ENCODE measurements at regions not wholly inside any gene's neighbourhood (a gene's known extent, or its start where the extent isn't known, plus 50 kb on each side); places are given as distances from the start of the nearest gene placed in this dataset.
A peak's percentile ranks its signal among the peaks of the same experiment; 100 is the strongest.
"Not testable (repeated sequence)": the region's sequence is repeated elsewhere in the genome, so short reads cannot be mapped to it uniquely, and the experiment has no call there.

- no peak for DNase-seq
Observed at GRCh38 chr16:66087308-66087707, 279.2 kb upstream of the CDH5 start.

- DNase-seq = no peak
Observed at GRCh38 chr16:66085651-66086050, 280.8 kb upstream of the CDH5 start.

- not testable (repeated sequence) for DNase-seq
Observed at GRCh38 chr16:66084731-66085130, 281.8 kb upstream of the CDH5 start.

- DNase-seq = no peak
Observed at GRCh38 chr16:66084306-66084705, 282.2 kb upstream of the CDH5 start.

- no peak for DNase-seq
Observed at GRCh38 chr16:66083171-66083570, 283.3 kb upstream of the CDH5 start.

GRCh38 chr16:66082424-66082823 is 284.1 kb upstream of the CDH5 start:
- DNase-seq = no peak

- no peak for DNase-seq
Observed at GRCh38 chr16:66081775-66082366, 284.6 kb upstream of the CDH5 start.

- no peak for DNase-seq
Observed at GRCh38 chr16:66079671-66080334, 286.7 kb upstream of the CDH5 start.

GRCh38 chr16:66070140-66070917 is 296.2 kb upstream of the CDH5 start:
- peak; percentile 93 to 98 for DNase-seq

GRCh38 chr16:66069587-66069986 is 296.9 kb upstream of the CDH5 start:
- DNase-seq = no peak

GRCh38 chr16:66066404-66066803 is 300.1 kb upstream of the CDH5 start:
- no peak for DNase-seq

GRCh38 chr16:66065925-66066324 is 300.6 kb upstream of the CDH5 start:
- no peak for DNase-seq

GRCh38 chr16:66064801-66065530 is 301.5 kb upstream of the CDH5 start:
- DNase-seq = no peak

- no peak for DNase-seq
Observed at GRCh38 chr16:66058832-66059231, 307.7 kb upstream of the CDH5 start.

- DNase-seq = no peak
Observed at GRCh38 chr16:66058172-66058691, 308.3 kb upstream of the CDH5 start.

GRCh38 chr16:66057057-66057456 is 309.4 kb upstream of the CDH5 start:
- no peak for DNase-seq

GRCh38 chr16:66054095-66054494 is 312.4 kb upstream of the CDH5 start:
- DNase-seq = no peak

GRCh38 chr16:66052745-66053144 is 313.7 kb upstream of the CDH5 start:
- no peak for DNase-seq

- DNase-seq = no peak
Observed at GRCh38 chr16:66050991-66051390, 315.5 kb upstream of the CDH5 start.

- DNase-seq = no peak
Observed at GRCh38 chr16:66049865-66050264, 316.6 kb upstream of the CDH5 start.

GRCh38 chr16:66045626-66046025 is 320.9 kb upstream of the CDH5 start:
- no peak for DNase-seq

GRCh38 chr16:66044556-66044955 is 321.9 kb upstream of the CDH5 start:
- DNase-seq = no peak

GRCh38 chr16:66044089-66044488 is 322.4 kb upstream of the CDH5 start:
- DNase-seq = no peak

Measured in NCI-H524 (cell line).